ENCODE measurements at regions not wholly inside any gene's neighbourhood (a gene's known extent, or its start where the extent isn't known, plus 50 kb on each side); places are given as distances from the start of the nearest gene placed in this dataset.

- no peaks in the 10 kb centered on the region for H3K9me3 ChIP-seq (ENCODE audit: control insufficient read depth, insufficient read depth, low read length)
- no peaks in the 10 kb centered on the region for H3K79me2 ChIP-seq (ENCODE audit: control insufficient read depth, low read length)
- H3K9me2 ChIP-seq (replicated peaks; ENCODE audit: control insufficient read depth, low read length), result no peaks in the 10 kb centered on the region
- no peak overlapping the region for H3K4me2 ChIP-seq (ENCODE audit: low read length)
- no peaks in the 10 kb centered on the region for H4K20me1 ChIP-seq (ENCODE audit: control insufficient read depth, insufficient read depth, low read depth, low read length)
- no peaks in the 10 kb centered on the region for H3K36me3 ChIP-seq (ENCODE audit: control insufficient read depth, low read length)
- H3K27me3 ChIP-seq (ENCODE audit: control insufficient read depth, low read length), result no peaks in the 10 kb centered on the region
- H3K4me1 ChIP-seq (ENCODE audit: control insufficient read depth, low read length), result no peaks in the 10 kb centered on the region
- TF ChIP-seq EZH2phosphoT487 (IDR thresholded peaks at IDR 0.05; ENCODE audit: borderline replicate concordance, low read length), result no peak
- no peak for TF ChIP-seq CTCF (IDR thresholded peaks at IDR 0.05; ENCODE audit: low read depth, low read length, poor library complexity, severe bottlenecking)
- H3K27ac ChIP-seq (ENCODE audit: low read depth, low read length), result no peak overlapping the region
- no peaks in the 10 kb centered on the region for H3F3A ChIP-seq (ENCODE audit: control insufficient read depth, insufficient read depth)
- no peak overlapping the region for H3K4me3 ChIP-seq (ENCODE audit: low read length)
Observed at GRCh38 chr9:108163321-108164005, 673.9 kb upstream of the KLF4 start.

- Histone ChIP-seq H3K79me2 (ENCODE audit: control insufficient read depth, low read length) (no peaks in the 10 kb centered on the region), H4K20me1 (ENCODE audit: control insufficient read depth, insufficient read depth, low read depth, low read length) (no peaks in the 10 kb centered on the region), H3K9me3 (ENCODE audit: control insufficient read depth, insufficient read depth, low read length) (no peaks in the 10 kb centered on the region), H3K9me2 (replicated peaks; ENCODE audit: control insufficient read depth, low read length) (no peaks in the 10 kb centered on the region), H3F3A (ENCODE audit: control insufficient read depth, insufficient read depth) (no peaks in the 10 kb centered on the region), H3K27me3 (ENCODE audit: control insufficient read depth, low read length) (no peaks in the 10 kb centered on the region), H3K27ac (ENCODE audit: low read depth, low read length) (no peak overlapping the region), H3K4me1 (ENCODE audit: control insufficient read depth, low read length) (no peaks in the 10 kb centered on the region), H3K4me3 (ENCODE audit: low read length) (no peak overlapping the region), H3K36me3 (ENCODE audit: control insufficient read depth, low read length) (no peaks in the 10 kb centered on the region), H3K4me2 (ENCODE audit: low read length) (no peak overlapping the region)
- TF ChIP-seq CTCF (IDR thresholded peaks at IDR 0.05; ENCODE audit: low read depth, low read length, poor library complexity, severe bottlenecking) (no peak), EZH2phosphoT487 (IDR thresholded peaks at IDR 0.05; ENCODE audit: borderline replicate concordance, low read length) (no peak)
Observed at GRCh38 chr9:108162664-108163063, 673.1 kb upstream of the KLF4 start.

- no peaks in the 10 kb centered on the region for H3F3A ChIP-seq (ENCODE audit: control insufficient read depth, insufficient read depth)
- H3K79me2 ChIP-seq (ENCODE audit: control insufficient read depth, low read length), result no peaks in the 10 kb centered on the region
- TF ChIP-seq EZH2phosphoT487 (IDR thresholded peaks at IDR 0.05; ENCODE audit: borderline replicate concordance, low read length) (no peak), CTCF (IDR thresholded peaks at IDR 0.05; ENCODE audit: low read depth, low read length, poor library complexity, severe bottlenecking) (no peak)
- H3K4me3 ChIP-seq (ENCODE audit: low read length), result no peak overlapping the region
- no peak overlapping the region for H3K4me2 ChIP-seq (ENCODE audit: low read length)
- H3K9me3 ChIP-seq (ENCODE audit: control insufficient read depth, insufficient read depth, low read length), result no peaks in the 10 kb centered on the region
- no peaks in the 10 kb centered on the region for H3K27me3 ChIP-seq (ENCODE audit: control insufficient read depth, low read length)
- H3K27ac ChIP-seq (ENCODE audit: low read depth, low read length), result no peak overlapping the region
- no peaks in the 10 kb centered on the region for H3K4me1 ChIP-seq (ENCODE audit: control insufficient read depth, low read length)
- no peaks in the 10 kb centered on the region for H3K36me3 ChIP-seq (ENCODE audit: control insufficient read depth, low read length)
- no peaks in the 10 kb centered on the region for H3K9me2 ChIP-seq (replicated peaks; ENCODE audit: control insufficient read depth, low read length)
- no peaks in the 10 kb centered on the region for H4K20me1 ChIP-seq (ENCODE audit: control insufficient read depth, insufficient read depth, low read depth, low read length)
Observed at GRCh38 chr9:108161503-108161902, 671.9 kb upstream of the KLF4 start.
